ENCODE measurements at regions not wholly inside any gene's neighbourhood (a gene's known extent, or its start where the extent isn't known, plus 50 kb on each side); places are given as distances from the start of the nearest gene placed in this dataset.

GRCh38 chr5:67263656-67264408 lies 67.2 kb upstream of the CD180 start:
- no peak for DNase-seq (ENCODE audit: low spot score)

- no peak for DNase-seq (ENCODE audit: low spot score)
Observed at GRCh38 chr5:67262956-67263355, 66.4 kb upstream of the CD180 start.

- DNase-seq (ENCODE audit: low spot score), result no peak
Observed at GRCh38 chr5:67262206-67262605, 65.6 kb upstream of the CD180 start.

- no peak for DNase-seq (ENCODE audit: low spot score)
Observed at GRCh38 chr5:67259548-67260215, 63.1 kb upstream of the CD180 start.

- no peak for DNase-seq (ENCODE audit: low spot score)
Observed at GRCh38 chr5:67257500-67257899, 60.9 kb upstream of the CD180 start.

- no peak for DNase-seq (ENCODE audit: low spot score)
Observed at GRCh38 chr5:67257077-67257476, 60.5 kb upstream of the CD180 start.

- DNase-seq (ENCODE audit: low spot score), result no peak
Observed at GRCh38 chr5:67255881-67256280, 59.3 kb upstream of the CD180 start.

DNA sequence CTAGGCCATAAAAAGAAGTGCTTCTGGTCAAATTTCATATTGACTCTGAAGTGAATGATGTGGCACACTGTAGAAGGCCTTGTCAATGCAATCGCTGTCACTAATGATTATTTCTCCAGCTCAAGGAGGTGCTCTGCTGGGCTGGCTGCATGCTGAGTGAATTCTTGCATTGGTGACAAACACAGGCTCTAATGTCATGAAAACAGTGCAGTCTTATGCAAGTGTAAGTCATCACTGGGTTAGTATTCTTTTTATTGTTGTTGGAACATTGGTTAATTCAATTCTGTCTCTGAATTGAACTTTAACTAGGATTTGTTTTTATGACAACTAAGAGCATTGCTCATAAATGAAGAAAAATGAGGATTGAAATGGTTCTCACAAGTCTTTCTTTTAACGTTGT lies 57.3 kb upstream of the CD180 start:
- DNase-seq (ENCODE audit: low spot score), result no peak

DNA sequence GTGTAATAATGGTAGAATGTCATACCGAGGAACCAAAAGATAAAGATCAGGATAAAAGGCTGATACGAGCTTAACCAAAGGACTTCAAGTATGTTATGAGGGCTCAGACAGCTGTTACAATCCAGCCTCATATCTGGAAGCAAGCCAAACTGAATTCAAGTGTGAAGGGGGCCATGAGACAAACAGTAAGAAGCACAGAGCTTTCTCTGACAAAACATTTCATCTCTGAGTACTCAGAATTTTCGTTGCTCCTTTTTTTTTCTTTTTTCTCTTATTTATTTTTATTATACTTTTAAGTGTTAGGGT lies 52.9 kb upstream of the CD180 start:
- DNase-seq (ENCODE audit: low spot score), result no peak

DNA sequence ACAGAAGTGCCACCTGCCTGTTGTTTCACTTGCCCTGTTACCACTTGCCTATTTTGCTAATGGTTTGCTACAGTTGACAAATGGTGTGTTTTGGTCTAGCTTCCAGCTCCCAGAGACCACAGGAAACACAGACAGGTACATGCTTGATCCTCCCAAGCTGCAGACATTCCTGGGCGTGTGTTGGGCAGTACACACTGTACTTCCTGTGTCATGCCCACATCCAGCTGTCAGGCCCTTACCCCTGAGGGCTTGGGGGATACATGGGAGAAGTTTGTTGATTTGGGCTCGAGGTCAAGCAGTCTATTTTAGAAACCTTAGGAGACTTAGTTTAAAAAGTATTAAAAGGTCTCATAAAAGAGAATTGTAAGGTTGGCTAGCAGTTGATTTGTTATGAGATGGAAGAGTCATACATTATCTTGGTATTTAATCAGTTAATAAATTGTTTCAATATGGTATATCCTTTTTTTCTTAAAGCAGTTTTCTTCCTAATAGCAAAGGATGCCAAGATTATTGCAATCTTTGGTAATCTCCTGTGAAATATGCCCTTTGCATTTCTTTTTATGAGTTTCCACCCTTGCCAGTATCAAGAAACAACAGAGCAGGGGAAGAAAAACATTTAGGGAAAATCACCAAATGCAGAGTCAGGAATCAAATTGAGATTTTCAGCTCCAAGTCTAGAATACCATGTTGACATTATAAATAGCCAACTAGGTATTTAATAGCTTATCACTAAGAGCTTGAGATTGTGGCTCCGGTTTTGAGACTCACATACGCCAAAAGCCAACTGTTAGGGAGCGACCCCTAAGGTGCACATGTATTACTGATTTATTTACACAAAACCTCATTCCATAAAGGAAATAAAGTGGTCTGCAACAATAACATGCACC lies 52.3 kb upstream of the CD180 start:
- no peak for DNase-seq (ENCODE audit: low spot score)

GRCh38 chr5:67246546-67247268 lies 50.1 kb upstream of the CD180 start:
- DNase-seq (ENCODE audit: low spot score), result no peak
